Left ventricle myocardium inferior (tissue), 1 donor: ENCODE measurements at regions not wholly inside any gene's neighbourhood (a gene's known extent, or its start where the extent isn't known, plus 50 kb on each side); places are given as distances from the start of the nearest gene placed in this dataset.
A peak's percentile ranks its signal among the peaks of the same experiment; 100 is the strongest.

Source experiments
- DNase-seq: peaks from one replicate; pipeline ENCODE4 v3.0.0-alpha.2; 2020
- H3K27ac ChIP-seq: fragments of 200-600 bp; replicated peaks from 2 replicates; pipeline ENCODE4 v1.8.0; 2021
- H3K27me3 ChIP-seq: fragments of 200-600 bp; 2 replicates; pipeline ENCODE4 v1.8.0; 2021; ENCODE audit warnings: low read depth
- H3K36me3 ChIP-seq: fragments of 200-600 bp; 2 replicates; pipeline ENCODE4 v1.8.0; 2021
- H3K4me1 ChIP-seq: fragments of 200-600 bp; 2 replicates; pipeline ENCODE4 v1.8.0; 2021
- H3K4me3 ChIP-seq: fragments of 200-600 bp; 2 replicates; pipeline ENCODE4 v1.8.0; 2021; ENCODE audit warnings: mild to moderate bottlenecking, moderate library complexity
- H3K9me3 ChIP-seq: fragments of 200-600 bp; replicated peaks from 2 replicates; pipeline ENCODE4 v1.8.0; 2021
- CTCF ChIP-seq: fragments of 200-600 bp; IDR thresholded peaks from 2 replicates; pipeline ENCODE4 v1.8.0; 2021; ENCODE audit warnings: antibody characterized with exemption, mild to moderate bottlenecking, borderline replicate concordance
- intact Hi-C: fragments of 100-400 bp; cut with micrococcal nuclease; formaldehyde crosslinking; loops from one replicate; pipeline ENCODE4 v1.11.0; 2022
- donor health status: DM: no; HTN: yes; CAD: no; lungs with severe emphysema.

GRCh38 chr3:64451283-64452012, 226.2 kb upstream of the PRICKLE2 start:
- H3K27ac ChIP-seq = peak overlapping the region; percentile 23
- H3K27me3 ChIP-seq = peaks cover 2% of the 10 kb centered on the region
- no peaks in the 10 kb centered on the region for H3K9me3 ChIP-seq
- intact Hi-C loops = no loop called here
- no peak overlapping the region for H3K4me3 ChIP-seq
- no peaks in the 10 kb centered on the region for H3K4me1 ChIP-seq
- no peak for DNase-seq
- no peaks in the 10 kb centered on the region for H3K36me3 ChIP-seq
- no peak for TF ChIP-seq CTCF

- no peak overlapping the region for H3K27ac ChIP-seq
- no peak overlapping the region for H3K4me3 ChIP-seq
- no peaks in the 10 kb centered on the region for H3K9me3 ChIP-seq
- no peaks in the 10 kb centered on the region for H3K36me3 ChIP-seq
- H3K27me3 ChIP-seq = peaks cover 10% of the 10 kb centered on the region
- DNase-seq = no peak
- no peak for TF ChIP-seq CTCF
- H3K4me1 ChIP-seq = no peaks in the 10 kb centered on the region
- intact Hi-C loops = no loop called here
These were observed 225.2 kb upstream of the PRICKLE2 start for GRCh38 chr3:64450396-64450956.

- H3K4me1 ChIP-seq = peaks cover 14% of the 10 kb centered on the region
- intact Hi-C loops = no loop called here
- H3K9me3 ChIP-seq = no peaks in the 10 kb centered on the region
- no peak overlapping the region for H3K27ac ChIP-seq
- DNase-seq = no peak
- no peak for TF ChIP-seq CTCF
- peaks cover 25% of the 10 kb centered on the region for H3K27me3 ChIP-seq
- H3K36me3 ChIP-seq = no peaks in the 10 kb centered on the region
- no peak overlapping the region for H3K4me3 ChIP-seq
These were observed 223.8 kb upstream of the PRICKLE2 start for GRCh38 chr3:64449026-64449425.

- H3K36me3 ChIP-seq = no peaks in the 10 kb centered on the region
- H3K9me3 ChIP-seq = no peaks in the 10 kb centered on the region
- DNase-seq = no peak
- peaks cover 56% of the 10 kb centered on the region for H3K27me3 ChIP-seq
- intact Hi-C loops = no loop called here
- no peak overlapping the region for H3K4me3 ChIP-seq
- TF ChIP-seq CTCF = no peak
- H3K4me1 ChIP-seq = peaks cover 18% of the 10 kb centered on the region
- H3K27ac ChIP-seq = no peak overlapping the region
These were observed 220.7 kb upstream of the PRICKLE2 start for GRCh38 chr3:64445944-64446300.

GRCh38 chr3:64445109-64445943, 220.1 kb upstream of the PRICKLE2 start:
- H3K9me3 ChIP-seq = no peaks in the 10 kb centered on the region
- H3K36me3 ChIP-seq = no peaks in the 10 kb centered on the region
- peaks cover 62% of the 10 kb centered on the region for H3K27me3 ChIP-seq
- peak overlapping the region; percentile 63 for H3K4me3 ChIP-seq
- peaks cover 18% of the 10 kb centered on the region for H3K4me1 ChIP-seq
- TF ChIP-seq CTCF = no peak
- intact Hi-C loops = no loop called here
- H3K27ac ChIP-seq = no peak overlapping the region
- no peak for DNase-seq
